ENCODE measurements at regions not wholly inside any gene's neighbourhood (a gene's known extent, or its start where the extent isn't known, plus 50 kb on each side); places are given as distances from the start of the nearest gene placed in this dataset.

- DNase-seq = no peak
Measured at GRCh38 chr3:115332998-115333397, 185.9 kb upstream of the ZBTB20 start.

- DNase-seq = no peak
Measured at GRCh38 chr3:115336836-115337235, 189.7 kb upstream of the ZBTB20 start.

GRCh38 chr3:115340586-115340985 is 193.5 kb upstream of the ZBTB20 start:
- DNase-seq = no peak

- DNase-seq = peak in 1 of 5 experiments; percentile 13
Measured at GRCh38 chr3:115341208-115341607, 194.1 kb upstream of the ZBTB20 start.

- no peak for DNase-seq
Measured at GRCh38 chr3:115347737-115348136, 200.6 kb upstream of the ZBTB20 start.

GRCh38 chr3:115348412-115348811 is 201.3 kb upstream of the ZBTB20 start:
- no peak for DNase-seq

GRCh38 chr3:115348951-115349745 is 202.1 kb upstream of the ZBTB20 start:
- no peak for DNase-seq

- DNase-seq = no peak
Measured at GRCh38 chr3:115350606-115351005, 203.5 kb upstream of the ZBTB20 start.

- DNase-seq = no peak
Measured at GRCh38 chr3:115351193-115351592, 204.1 kb upstream of the ZBTB20 start.

GRCh38 chr3:115354010-115354409 is 206.9 kb upstream of the ZBTB20 start:
- no peak for DNase-seq

GRCh38 chr3:115357456-115357855 is 210.4 kb upstream of the ZBTB20 start:
- DNase-seq = no peak

GRCh38 chr3:115359536-115359935 is 212.4 kb upstream of the ZBTB20 start:
- DNase-seq = peak in 1 of 5 experiments; percentile 77

GRCh38 chr3:115361806-115362205 is 214.7 kb upstream of the ZBTB20 start:
- no peak for DNase-seq

GRCh38 chr3:115363071-115363470 is 216.0 kb upstream of the ZBTB20 start:
- DNase-seq = no peak

GRCh38 chr3:115369021-115369420 is 221.9 kb upstream of the ZBTB20 start:
- DNase-seq = no peak

GRCh38 chr3:115375362-115375761 is 228.3 kb upstream of the ZBTB20 start:
- DNase-seq = no peak

- DNase-seq = no peak
Measured at GRCh38 chr3:115380883-115381572, 233.9 kb upstream of the ZBTB20 start.

- DNase-seq = no peak
Measured at GRCh38 chr3:115381573-115381912, 234.5 kb upstream of the ZBTB20 start.

- no peak for DNase-seq
Measured at GRCh38 chr3:115381931-115382330, 234.8 kb upstream of the ZBTB20 start.

- DNase-seq = no peak
Measured at GRCh38 chr3:115384381-115384780, 237.3 kb upstream of the ZBTB20 start.

- no peak for DNase-seq
Measured at GRCh38 chr3:115385774-115386730, 237.3 kb upstream of the GAP43 start.

GRCh38 chr3:115388166-115388565 is 235.1 kb upstream of the GAP43 start:
- DNase-seq = no peak

GRCh38 chr3:115388811-115389210 is 234.5 kb upstream of the GAP43 start:
- DNase-seq = no peak

Measured in T-helper 2 cell (primary cell).